Motor neuron (in vitro differentiated cells): ENCODE measurements at regions not wholly inside any gene's neighbourhood (a gene's known extent, or its start where the extent isn't known, plus 50 kb on each side); places are given as distances from the start of the nearest gene placed in this dataset.

Experiments used
- ATAC-seq, 8 experiments: fragments of 200-7000 bp; cut with Tn5 transposase; replicated peaks in 6 of 8; 2 replicates each; pipeline ENCODE4 v1.8.0; 2021; ENCODE audit warnings: mild to moderate bottlenecking in 8 of 8, moderate library complexity in 8 of 8
- H3K27ac ChIP-seq, 2 donors: fragments of 250-450 bp; sonication (Bioruptor Pico); 2 replicates each; pipeline ENCODE4 v1.9.0; 2021; ENCODE audit warnings: antibody characterized with exemption in 2 of 2, mild to moderate bottlenecking in 2 of 2, moderate library complexity in 1 of 2
- H3K4me1 ChIP-seq, 2 donors: fragments of 250-450 bp; sonication (Bioruptor Pico); replicated peaks in 1 of 2; 2 replicates each; pipeline ENCODE4 v1.6.1; 2021; ENCODE audit warnings: antibody characterized with exemption in 2 of 2, mild to moderate bottlenecking in 2 of 2, moderate library complexity in 1 of 2
- H3K4me3 ChIP-seq, 5 donors: fragments of 250-450 bp; sonication (Bioruptor Pico); 2 replicates each; pipeline ENCODE4 v1.9.0; 2021; ENCODE audit warnings: antibody characterized with exemption in 5 of 5, mild to moderate bottlenecking in 5 of 5, moderate library complexity in 4 of 5
- WGBS, 10 experiments: fragments of 450-650 bp; shearing (Covaris generic); methylation state at CpG; one replicate each; pipeline ENCODE4 v1.0.0; 2022; 5-methylcytosine and 5-hydroxymethylcytosine counted together
- in situ Hi-C, 9 experiments: fragments of 400-800 bp; cut with MboI; loops; one replicate each; pipeline ENCODE4 v1.15.0; 2021; ENCODE audit warnings: low sequenced_read_pairs in 9 of 9, low pct_unique_long_range_greater_than_20kb in 2 of 9; ENCODE audit not compliant: unreplicated experiment in 9 of 9

DNA sequence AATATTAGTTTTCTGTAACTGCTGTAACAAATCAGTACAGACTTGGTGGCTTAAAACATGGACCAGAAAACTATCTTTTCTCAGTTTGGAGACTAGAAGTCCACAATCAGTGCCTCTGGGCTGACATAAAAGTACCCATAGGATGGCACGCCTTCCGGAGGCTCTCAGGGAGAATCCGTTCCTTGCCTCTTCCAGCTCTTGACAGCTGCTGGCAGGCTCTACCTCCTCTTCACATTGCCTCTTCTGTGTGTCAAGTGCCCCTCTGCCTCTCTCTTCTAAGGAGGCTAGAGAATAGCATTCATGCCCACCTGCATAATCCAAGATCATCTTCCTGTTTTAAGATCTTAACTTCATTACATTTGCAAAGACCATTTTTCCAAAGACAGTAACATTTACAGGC, 1194.2 kb downstream of the EFNB2 start:
- in situ Hi-C loops: no loop called here
- no peak overlapping the region for H3K27ac ChIP-seq
- peaks cover 5 to 9% of the 10 kb centered on the region in 2 donors for H3K4me1 ChIP-seq
- H3K4me3 ChIP-seq: no peak overlapping the region
- no peak for ATAC-seq
- WGBS, 10 experiments: 59 to 100% (median 95%) methylated on average over 1 to 3 of the region's 3 CpGs; no CpG with 5 or more reads in 5 of the 10 experiments

DNA sequence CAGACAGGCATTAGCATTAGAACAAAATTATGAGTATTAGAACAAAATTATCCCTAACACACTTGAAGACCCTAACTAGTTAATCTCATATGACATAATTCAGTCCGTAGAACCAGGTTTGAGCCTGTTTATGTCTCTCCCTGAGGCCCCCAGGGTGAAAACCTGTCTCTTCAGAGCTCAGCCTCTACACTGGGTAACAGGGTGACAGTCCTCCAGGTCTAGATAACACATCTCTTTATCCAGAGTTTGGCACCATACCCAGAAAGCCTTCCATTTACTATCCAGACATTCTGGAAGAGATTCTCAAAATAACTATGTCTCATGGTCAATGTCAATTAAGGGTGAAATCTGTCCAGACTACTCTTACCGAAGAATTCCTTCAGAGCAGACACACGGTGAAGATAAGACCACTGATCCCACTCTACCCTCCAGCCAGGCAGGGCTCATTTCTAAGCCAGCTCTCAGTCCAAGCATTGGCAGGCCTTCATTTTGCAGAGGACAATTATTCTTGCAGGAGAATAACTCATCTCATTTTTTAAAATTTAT, 1195.3 kb downstream of the EFNB2 start:
- H3K4me3 ChIP-seq: no peak overlapping the region
- WGBS, 10 experiments: 0 to 100% (median 75%) methylated on average over 1 to 3 of the region's 3 CpGs; no CpG with 5 or more reads in 1 of the 10 experiments
- H3K4me1 ChIP-seq: peaks cover 3 to 7% of the 10 kb centered on the region in 2 donors
- in situ Hi-C loops: no loop called here
- ATAC-seq: no peak
- no peak overlapping the region for H3K27ac ChIP-seq

- H3K27ac ChIP-seq: no peak overlapping the region
- H3K4me1 ChIP-seq: no peaks in the 10 kb centered on the region
- no peak overlapping the region for H3K4me3 ChIP-seq
- ATAC-seq: no peak
- in situ Hi-C loops: no loop called here
- 0 to 100% (median 76%) methylated on average over 1 to 2 of the region's 2 CpGs; no CpG with 5 or more reads in 1 of the 10 experiments for WGBS, 10 experiments
Observed at GRCh38 chr13:105338773-105339172, 1196.7 kb downstream of the EFNB2 start.

DNA sequence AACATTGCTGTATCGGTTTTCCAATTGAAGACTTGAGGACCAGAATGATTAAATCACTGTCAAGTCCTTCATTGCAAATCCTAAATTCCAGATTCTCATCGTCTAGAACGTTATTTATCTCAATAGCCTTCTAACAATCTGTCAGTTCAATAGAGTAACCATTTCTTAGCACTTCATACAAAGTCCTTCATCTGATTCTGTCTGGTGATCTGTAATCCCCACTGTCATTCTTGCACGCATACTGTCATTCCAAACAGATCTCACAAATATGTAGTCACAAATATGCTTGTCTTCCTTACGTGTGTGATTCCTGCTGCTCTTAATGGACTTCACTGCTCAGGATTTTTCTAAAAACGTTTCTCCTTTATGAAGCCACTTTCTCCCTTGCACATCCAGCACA, 1197.5 kb downstream of the EFNB2 start:
- no peak for ATAC-seq
- Histone ChIP-seq H3K27ac (no peak overlapping the region), H3K4me3 (no peak overlapping the region), H3K4me1 (no peaks in the 10 kb centered on the region)
- 7 to 100% (median 64%) methylated on average over 1 to 6 of the region's 6 CpGs; no CpG with 5 or more reads in 1 of the 10 experiments for WGBS, 10 experiments
- in situ Hi-C loops: no loop called here

GRCh38 chr13:105336706-105337576, 1198.5 kb downstream of the EFNB2 start:
- Histone ChIP-seq H3K27ac (no peak overlapping the region), H3K4me3 (no peak overlapping the region), H3K4me1 (no peaks in the 10 kb centered on the region)
- WGBS, 10 experiments: 3 to 100% (median 74%) methylated on average over 2 to 7 of the region's 7 CpGs
- in situ Hi-C loops: no loop called here
- no peak for ATAC-seq

GRCh38 chr13:105334211-105334610, 1201.3 kb downstream of the EFNB2 start:
- 8 to 100% (median 93%) methylated on average over 1 to 3 of the region's 3 CpGs for WGBS, 10 experiments
- Histone ChIP-seq H3K27ac (no peak overlapping the region), H3K4me1 (no peaks in the 10 kb centered on the region), H3K4me3 (no peak overlapping the region)
- in situ Hi-C loops: no loop called here
- ATAC-seq: no peak

DNA sequence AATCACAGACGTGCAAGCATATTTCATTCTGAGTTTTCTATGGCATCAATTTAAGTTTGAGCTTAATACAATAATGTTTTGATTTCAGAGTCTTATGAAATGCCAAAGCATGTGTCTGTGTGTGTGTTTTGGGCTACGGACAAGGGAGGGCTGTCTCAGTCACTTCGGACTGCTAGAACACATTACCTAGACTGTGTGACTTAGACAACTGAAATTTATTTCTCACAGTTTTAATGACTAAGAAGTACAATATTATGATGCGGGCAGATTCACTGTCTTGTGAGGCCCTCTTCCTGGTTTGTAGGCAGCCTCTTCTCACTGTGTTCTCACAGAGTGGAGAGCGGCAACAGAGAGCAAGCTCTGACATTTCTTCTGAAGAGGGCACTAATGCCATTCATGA, 1202.0 kb downstream of the EFNB2 start:
- WGBS, 10 experiments: 0 to 100% (median 93%) methylated on average over 1 to 5 of the region's 5 CpGs
- Histone ChIP-seq H3K4me3 (no peak overlapping the region), H3K4me1 (no peaks in the 10 kb centered on the region), H3K27ac (no peak overlapping the region)
- ATAC-seq: no peak
- in situ Hi-C loops: no loop called here

- Histone ChIP-seq H3K27ac (no peak overlapping the region), H3K4me3 (no peak overlapping the region), H3K4me1 (no peaks in the 10 kb centered on the region)
- ATAC-seq: no peak
- in situ Hi-C loops: no loop called here
- WGBS, 10 experiments: 29 to 100% (median 93%) methylated on average over 1 to 2 of the region's 2 CpGs; no CpG with 5 or more reads in 2 of the 10 experiments
Observed at GRCh38 chr13:105329359-105329758, 1206.1 kb downstream of the EFNB2 start.

DNA sequence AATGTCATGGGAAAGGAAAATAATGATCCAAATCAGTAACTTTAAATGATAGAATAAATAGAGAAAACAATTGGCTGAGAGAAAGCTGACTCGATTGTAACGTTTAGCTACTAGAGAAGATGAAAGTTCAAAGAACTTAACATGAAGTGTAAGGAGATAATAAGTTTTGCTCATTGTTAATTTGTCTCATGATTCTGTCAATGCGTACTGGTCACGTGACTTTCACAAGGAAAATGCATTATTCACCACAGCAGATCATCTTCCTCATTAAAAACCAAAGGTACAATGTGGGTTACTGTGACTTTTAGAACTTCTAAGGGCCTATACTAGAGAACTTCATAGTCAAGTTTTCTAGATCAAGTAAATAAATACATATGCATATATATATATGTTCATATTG, 1207.2 kb downstream of the EFNB2 start:
- H3K4me1 ChIP-seq: no peaks in the 10 kb centered on the region
- H3K27ac ChIP-seq: no peak overlapping the region
- 8 to 100% (median 87%) methylated on average over 2 to 4 of the region's 4 CpGs; no CpG with 5 or more reads in 1 of the 10 experiments for WGBS, 10 experiments
- ATAC-seq: no peak
- no peak overlapping the region for H3K4me3 ChIP-seq
- in situ Hi-C loops: no loop called here

GRCh38 chr13:105327581-105328126, 1207.8 kb downstream of the EFNB2 start:
- WGBS, 10 experiments: 57 to 94% (median 79%) methylated on average over 1 to 3 of the region's 3 CpGs
- Histone ChIP-seq H3K27ac (no peak overlapping the region), H3K4me3 (no peak overlapping the region), H3K4me1 (no peaks in the 10 kb centered on the region)
- ATAC-seq: no peak
- in situ Hi-C loops: no loop called here

GRCh38 chr13:105319875-105320274, 1215.6 kb downstream of the EFNB2 start:
- in situ Hi-C loops: no loop called here

DNA sequence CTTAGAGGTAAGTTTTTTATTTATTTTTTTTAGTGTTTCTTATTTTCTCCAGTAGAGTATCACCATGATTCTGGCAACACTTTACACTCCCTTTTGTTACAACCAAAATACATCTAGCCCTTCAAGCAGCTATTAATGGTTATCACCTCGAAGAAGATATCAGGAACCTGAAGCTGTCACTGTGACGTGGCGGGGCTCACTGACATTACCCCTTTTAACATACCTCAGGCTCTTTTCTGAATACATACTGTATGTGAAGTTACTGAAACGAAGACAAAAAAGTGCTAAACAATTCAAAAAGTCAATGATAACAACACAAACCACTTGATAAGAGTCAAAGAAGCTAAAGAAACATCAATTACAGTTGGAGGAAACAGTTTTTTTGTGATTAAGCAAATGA, 1218.7 kb downstream of the EFNB2 start:
- WGBS, 10 experiments: 0 to 100% (median 75%) methylated on average over 2 to 4 of the region's 4 CpGs; no CpG with 5 or more reads in 1 of the 10 experiments
- Histone ChIP-seq H3K4me3 (no peak overlapping the region), H3K4me1 (peaks cover 2 to 8% of the 10 kb centered on the region in 2 donors), H3K27ac (no peak overlapping the region)
- ATAC-seq: no peak
- in situ Hi-C loops: no loop called here

More at GRCh38 chr13:105319875-105320274, 1215.6 kb downstream of the EFNB2 start:
- H3K27ac ChIP-seq: no peak overlapping the region
- WGBS, 10 experiments: 13 to 88% (median 73%) methylated on average over 1 to 6 of the region's 6 CpGs
- no peak overlapping the region for H3K4me3 ChIP-seq
- H3K4me1 ChIP-seq: peaks cover 2 to 8% of the 10 kb centered on the region in 2 donors
- ATAC-seq: peak in 5 of 8 experiments; percentile 57 to 80 (median 72)

DNA sequence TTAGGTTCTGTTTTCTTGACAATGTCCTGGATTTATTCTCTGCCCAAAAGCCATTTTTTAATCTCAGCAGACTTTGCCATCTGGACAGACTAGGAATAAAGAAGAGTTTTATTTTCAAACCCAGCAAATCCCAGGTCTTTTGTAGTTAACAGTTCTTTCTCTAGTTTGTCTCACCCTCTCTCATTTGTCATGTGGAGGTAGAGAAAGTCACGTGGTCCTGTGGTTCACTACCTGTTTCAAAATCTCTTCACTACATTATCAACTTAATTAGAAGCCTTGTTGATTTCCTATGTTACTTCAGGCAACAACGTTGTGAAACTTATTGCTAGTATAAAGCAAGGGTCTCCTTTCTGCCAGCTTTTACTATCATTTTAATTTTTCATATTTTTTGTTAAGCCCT, 1222.6 kb downstream of the EFNB2 start:
- Histone ChIP-seq H3K27ac (no peak overlapping the region), H3K4me3 (no peak overlapping the region), H3K4me1 (no peaks in the 10 kb centered on the region)
- 0 to 100% (median 72%) methylated on average over 1 to 2 of the region's 2 CpGs for WGBS, 10 experiments
- ATAC-seq: no peak
- in situ Hi-C loops: no loop called here
